ENCODE measurements at regions not wholly inside any gene's neighbourhood (a gene's known extent, or its start where the extent isn't known, plus 50 kb on each side); places are given as distances from the start of the nearest gene placed in this dataset.

DNA sequence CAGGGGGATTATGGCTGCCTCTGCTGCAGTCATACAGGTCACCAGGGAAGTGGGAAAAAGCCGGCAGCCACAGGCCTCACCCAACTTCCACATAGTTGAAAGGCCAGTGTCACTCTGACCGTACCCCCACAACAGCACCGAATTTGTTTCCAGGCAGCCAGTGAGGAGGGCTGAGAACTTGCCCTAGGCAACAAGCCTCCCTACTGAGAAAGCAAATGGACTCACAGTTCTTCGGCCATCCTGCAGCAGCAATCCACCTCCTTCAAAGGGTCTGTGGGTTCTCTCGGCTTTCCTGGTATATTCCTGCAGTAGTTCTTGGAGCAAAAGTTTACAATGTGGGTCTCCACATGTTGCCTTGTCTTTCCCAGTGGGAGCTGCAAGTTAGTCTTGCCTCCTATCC, 251.3 kb downstream of the ETNK1 start:
- ATAC-seq (ENCODE audit: poor library complexity), result no peak
- no peak overlapping the region for H3K27ac Mint-ChIP-seq
- Histone ChIP-seq H3K4me1 (ENCODE audit: insufficient read depth, low read length) (no peaks in the 10 kb centered on the region), H3K4me3 (ENCODE audit: low read length) (no peak overlapping the region), H3K27me3 (ENCODE audit: control insufficient read depth in 1 of 2, insufficient read depth in 2 of 2, low read length in 2 of 2) (no peaks in the 10 kb centered on the region), H3K27ac (ENCODE audit: low read depth in 1 of 2, low read length in 2 of 2) (no peak overlapping the region), H3K36me3 (ENCODE audit: insufficient read depth, low read length) (no peaks in the 10 kb centered on the region), H3K9me3 (ENCODE audit: control insufficient read depth in 1 of 2, insufficient read depth in 1 of 2, low read length in 2 of 2) (peaks cover 0 to 8% of the 10 kb centered on the region in 2 experiments)
- H3K4me1 Mint-ChIP-seq (ENCODE audit: low read depth), result no peaks in the 10 kb centered on the region
- CTCF ChIA-PET, result no interaction called here
- no peaks in the 10 kb centered on the region for H3K27me3 Mint-ChIP-seq
- no peak for DNase-seq
- H3K9me3 Mint-ChIP-seq, result peaks cover 4% of the 10 kb centered on the region
- no peak overlapping the region for H3K4me3 Mint-ChIP-seq
- H3K36me3 Mint-ChIP-seq (ENCODE audit: low read depth), result no peaks in the 10 kb centered on the region
- POLR2A ChIA-PET, result no interaction called here
- intact Hi-C loops (cut with DNase I, micrococcal nuclease), result no loop called here
- TF ChIP-seq, protein P1, sequence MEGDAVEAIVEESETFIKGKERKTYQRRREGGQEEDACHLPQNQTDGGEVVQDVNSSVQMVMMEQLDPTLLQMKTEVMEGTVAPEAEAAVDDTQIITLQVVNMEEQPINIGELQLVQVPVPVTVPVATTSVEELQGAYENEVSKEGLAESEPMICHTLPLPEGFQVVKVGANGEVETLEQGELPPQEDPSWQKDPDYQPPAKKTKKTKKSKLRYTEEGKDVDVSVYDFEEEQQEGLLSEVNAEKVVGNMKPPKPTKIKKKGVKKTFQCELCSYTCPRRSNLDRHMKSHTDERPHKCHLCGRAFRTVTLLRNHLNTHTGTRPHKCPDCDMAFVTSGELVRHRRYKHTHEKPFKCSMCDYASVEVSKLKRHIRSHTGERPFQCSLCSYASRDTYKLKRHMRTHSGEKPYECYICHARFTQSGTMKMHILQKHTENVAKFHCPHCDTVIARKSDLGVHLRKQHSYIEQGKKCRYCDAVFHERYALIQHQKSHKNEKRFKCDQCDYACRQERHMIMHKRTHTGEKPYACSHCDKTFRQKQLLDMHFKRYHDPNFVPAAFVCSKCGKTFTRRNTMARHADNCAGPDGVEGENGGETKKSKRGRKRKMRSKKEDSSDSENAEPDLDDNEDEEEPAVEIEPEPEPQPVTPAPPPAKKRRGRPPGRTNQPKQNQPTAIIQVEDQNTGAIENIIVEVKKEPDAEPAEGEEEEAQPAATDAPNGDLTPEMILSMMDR (IDR thresholded peaks at IDR 0.05), result no peak

DNA sequence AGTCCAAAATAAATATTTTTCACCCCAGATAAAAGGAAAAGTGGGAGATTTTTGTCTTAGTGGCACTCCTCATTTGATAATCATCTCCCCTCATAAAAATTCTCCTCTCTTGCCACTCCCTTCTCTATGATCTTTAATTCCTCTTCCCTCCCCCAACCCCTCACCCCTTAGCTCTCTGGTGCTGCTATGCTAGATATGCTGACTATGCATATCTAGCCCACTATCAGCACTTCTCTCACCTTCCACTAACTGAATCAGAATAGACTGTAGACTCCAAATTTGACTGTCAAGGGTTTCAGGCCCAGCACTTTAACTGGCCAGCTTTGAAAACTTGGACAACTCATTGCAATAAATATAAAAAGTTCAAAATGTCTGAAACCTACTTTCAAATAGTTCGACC, 254.2 kb downstream of the ETNK1 start:
- TF ChIP-seq, protein P1 (IDR thresholded peaks at IDR 0.05), result no peak
- ATAC-seq (ENCODE audit: poor library complexity) (no peak), DNase-seq (no peak)
- Histone ChIP-seq H3K9me3 (ENCODE audit: control insufficient read depth in 1 of 2, insufficient read depth in 1 of 2, low read length in 2 of 2) (peaks cover 0 to 8% of the 10 kb centered on the region in 2 experiments), H3K4me1 (ENCODE audit: insufficient read depth, low read length) (no peaks in the 10 kb centered on the region), H3K36me3 (ENCODE audit: insufficient read depth, low read length) (no peaks in the 10 kb centered on the region), H3K27ac (ENCODE audit: low read depth in 1 of 2, low read length in 2 of 2) (no peak overlapping the region), H3K27me3 (ENCODE audit: control insufficient read depth in 1 of 2, insufficient read depth in 2 of 2, low read length in 2 of 2) (no peaks in the 10 kb centered on the region), H3K4me3 (ENCODE audit: low read length) (no peak overlapping the region)
- peaks cover 4% of the 10 kb centered on the region for H3K9me3 Mint-ChIP-seq
- ChIA-PET CTCF (no interaction called here), POLR2A (no interaction called here)
- intact Hi-C loops (cut with DNase I, micrococcal nuclease), result no loop called here
- no peak overlapping the region for H3K27ac Mint-ChIP-seq
- H3K36me3 Mint-ChIP-seq (ENCODE audit: low read depth), result no peaks in the 10 kb centered on the region
- no peak overlapping the region for H3K4me3 Mint-ChIP-seq
- no peaks in the 10 kb centered on the region for H3K27me3 Mint-ChIP-seq
- H3K4me1 Mint-ChIP-seq (ENCODE audit: low read depth), result no peaks in the 10 kb centered on the region

GRCh38 chr12:22880331-22880730, 255.4 kb downstream of the ETNK1 start:
- Histone ChIP-seq H3K36me3 (ENCODE audit: insufficient read depth, low read length) (no peaks in the 10 kb centered on the region), H3K27me3 (ENCODE audit: control insufficient read depth in 1 of 2, insufficient read depth in 2 of 2, low read length in 2 of 2) (no peaks in the 10 kb centered on the region), H3K9me3 (ENCODE audit: control insufficient read depth in 1 of 2, insufficient read depth in 1 of 2, low read length in 2 of 2) (peaks cover 0 to 4% of the 10 kb centered on the region in 2 experiments), H3K4me3 (ENCODE audit: low read length) (no peak overlapping the region), H3K27ac (ENCODE audit: low read depth in 1 of 2, low read length in 2 of 2) (no peak overlapping the region), H3K4me1 (ENCODE audit: insufficient read depth, low read length) (no peaks in the 10 kb centered on the region)
- Mint-ChIP-seq H3K4me3 (no peak overlapping the region), H3K27ac (no peak overlapping the region), H3K36me3 (ENCODE audit: low read depth) (no peaks in the 10 kb centered on the region), H3K4me1 (ENCODE audit: low read depth) (no peaks in the 10 kb centered on the region), H3K9me3 (peaks cover 4% of the 10 kb centered on the region), H3K27me3 (no peaks in the 10 kb centered on the region)
- TF ChIP-seq, protein P1 (IDR thresholded peaks at IDR 0.05), result no peak
- intact Hi-C loops (cut with DNase I, micrococcal nuclease), result no loop called here
- POLR2A ChIA-PET, result no interaction called here
- CTCF ChIA-PET, result no interaction called here
- DNase-seq (no peak), ATAC-seq (ENCODE audit: poor library complexity) (no peak)

Data from CD4-positive, alpha-beta T cell (primary cell).